Astrocyte (in vitro differentiated cells and primary cell): ENCODE measurements at regions not wholly inside any gene's neighbourhood (a gene's known extent, or its start where the extent isn't known, plus 50 kb on each side); places are given as distances from the start of the nearest gene placed in this dataset.

Experiments used
- DNase-seq: peaks from one replicate; pipeline ENCODE4 v3.0.0-alpha.2; 2010; ENCODE audit warnings: low read depth
- FAIRE-seq: peaks from 2 replicates; lab custom pipeline; 2011; peaks lifted over from hg19 to GRCh38; lab: Jason Lieb, UNC
- H2AFZ ChIP-seq: 2 replicates; pipeline ENCODE4 v1.6.0; 2012; ENCODE audit warnings: low read depth, low read length, inconsistent platforms
- H3K27ac ChIP-seq: 2 replicates; pipeline ENCODE4 v1.5.1; 2011; ENCODE audit warnings: low read depth, low read length, inconsistent platforms
- H3K27me3 ChIP-seq: 2 replicates; pipeline ENCODE4 v1.6.0; 2011; ENCODE audit warnings: low read length, inconsistent platforms; ENCODE audit not compliant: insufficient read depth
- H3K36me3 ChIP-seq: 2 replicates; pipeline ENCODE4 v1.5.1; 2011; ENCODE audit warnings: low read length, inconsistent platforms; ENCODE audit not compliant: insufficient read depth
- H3K4me1 ChIP-seq: 2 replicates; pipeline ENCODE4 v1.5.1; 2011; ENCODE audit warnings: low read length, inconsistent platforms; ENCODE audit not compliant: insufficient read depth
- H3K4me2 ChIP-seq: 2 replicates; pipeline ENCODE4 v1.6.0; 2012; ENCODE audit warnings: low read length, inconsistent platforms
- H3K4me3 ChIP-seq: 2 replicates; pipeline ENCODE4 v1.5.1; 2011; ENCODE audit warnings: low read depth, mild to moderate bottlenecking, low read length, inconsistent platforms; ENCODE audit not compliant: insufficient read depth
- H3K79me2 ChIP-seq: 2 replicates; pipeline ENCODE4 v1.6.0; 2012; ENCODE audit warnings: mild to moderate bottlenecking, low read length, inconsistent platforms; ENCODE audit not compliant: insufficient read depth
- H3K9ac ChIP-seq: 2 replicates; pipeline ENCODE4 v1.6.0; 2012; ENCODE audit warnings: mild to moderate bottlenecking, low read length, inconsistent platforms
- H3K9me3 ChIP-seq: 2 replicates; pipeline ENCODE4 v1.5.1; 2012; ENCODE audit warnings: low read depth, mild to moderate bottlenecking, low read length, inconsistent platforms; ENCODE audit not compliant: insufficient read depth
- H4K20me1 ChIP-seq: 2 replicates; pipeline ENCODE4 v1.6.0; 2012; ENCODE audit warnings: low read length, inconsistent platforms; ENCODE audit not compliant: insufficient read depth
- H3K27ac Mint-ChIP-seq: one replicate; pipeline ENCODE4 v1.8.0; 2021; ENCODE audit warnings: mild to moderate bottlenecking, mixed read lengths; ENCODE audit not compliant: unreplicated experiment
- H3K27me3 Mint-ChIP-seq: one replicate; pipeline ENCODE4 v1.8.0; 2021; ENCODE audit warnings: low read depth, mixed read lengths; ENCODE audit not compliant: unreplicated experiment
- H3K36me3 Mint-ChIP-seq: one replicate; pipeline ENCODE4 v1.8.0; 2021; ENCODE audit warnings: low read depth, mixed read lengths; ENCODE audit not compliant: unreplicated experiment
- H3K4me1 Mint-ChIP-seq: one replicate; pipeline ENCODE4 v1.8.0; 2021; ENCODE audit warnings: low read depth, mixed read lengths; ENCODE audit not compliant: unreplicated experiment
- H3K4me3 Mint-ChIP-seq: one replicate; pipeline ENCODE4 v1.8.0; 2021; ENCODE audit warnings: mild to moderate bottlenecking, moderate library complexity, mixed read lengths; ENCODE audit not compliant: unreplicated experiment
- H3K9me3 Mint-ChIP-seq: one replicate; pipeline ENCODE4 v1.8.0; 2021; ENCODE audit warnings: mild to moderate bottlenecking, mixed read lengths; ENCODE audit not compliant: unreplicated experiment
- CTCF ChIP-seq: IDR thresholded peaks from 2 replicates; pipeline ENCODE4 v1.5.1; 2011; ENCODE audit warnings: low read depth, mild to moderate bottlenecking, inconsistent platforms, low read length, moderate library complexity; ENCODE audit not compliant: insufficient read depth
- EZH2 ChIP-seq: IDR thresholded peaks from 2 replicates; pipeline ENCODE4 v1.6.1; 2012; ENCODE audit warnings: mild to moderate bottlenecking, low read length, inconsistent platforms; ENCODE audit not compliant: insufficient read depth

GRCh38 chr2:8039732-8040131 lies 642.1 kb upstream of the ID2 start:
- Mint-ChIP-seq H3K9me3 (peaks cover 2% of the 10 kb centered on the region), H3K4me3 (no peak overlapping the region), H3K36me3 (peaks cover 1% of the 10 kb centered on the region), H3K27me3 (peaks cover 8% of the 10 kb centered on the region), H3K4me1 (peaks cover 2% of the 10 kb centered on the region), H3K27ac (no peak overlapping the region)
- Histone ChIP-seq H3K27me3 (no peaks in the 10 kb centered on the region), H3K4me2 (no peak overlapping the region), H3K9ac (no peak overlapping the region), H3K79me2 (no peaks in the 10 kb centered on the region), H3K4me1 (no peaks in the 10 kb centered on the region), H3K27ac (no peak overlapping the region), H3K4me3 (no peak overlapping the region), H4K20me1 (no peaks in the 10 kb centered on the region), H2AFZ (no peak overlapping the region), H3K36me3 (no peaks in the 10 kb centered on the region), H3K9me3 (peaks cover 3% of the 10 kb centered on the region)
- FAIRE-seq: no peak
- no peak for DNase-seq
- no peak for TF ChIP-seq CTCF
- no peak for TF ChIP-seq EZH2

GRCh38 chr2:8043295-8043694 lies 638.6 kb upstream of the ID2 start:
- H3K9me3 ChIP-seq: peaks cover 3% of the 10 kb centered on the region
- H3K4me3 ChIP-seq: no peak overlapping the region
- H4K20me1 ChIP-seq: no peaks in the 10 kb centered on the region
- Mint-ChIP-seq H3K27ac (no peak overlapping the region), H3K9me3 (peaks cover 2% of the 10 kb centered on the region), H3K27me3 (peaks cover 13% of the 10 kb centered on the region), H3K36me3 (no peaks in the 10 kb centered on the region), H3K4me3 (no peak overlapping the region), H3K4me1 (peaks cover 2% of the 10 kb centered on the region)
- H3K9ac ChIP-seq: no peak overlapping the region
- no peaks in the 10 kb centered on the region for H3K36me3 ChIP-seq
- H3K27me3 ChIP-seq: no peaks in the 10 kb centered on the region
- no peaks in the 10 kb centered on the region for H3K4me1 ChIP-seq
- H3K4me2 ChIP-seq: no peak overlapping the region
- DNase-seq (no peak), FAIRE-seq (no peak)
- TF ChIP-seq EZH2: no peak
- TF ChIP-seq CTCF: no peak
- no peaks in the 10 kb centered on the region for H3K79me2 ChIP-seq
- no peak overlapping the region for H3K27ac ChIP-seq
- no peak overlapping the region for H2AFZ ChIP-seq

- H3K27ac Mint-ChIP-seq: no peak overlapping the region
- Histone ChIP-seq H3K4me3 (no peak overlapping the region), H3K4me2 (no peak overlapping the region), H3K9me3 (peaks cover 3% of the 10 kb centered on the region), H3K27me3 (no peaks in the 10 kb centered on the region), H3K4me1 (no peaks in the 10 kb centered on the region), H2AFZ (no peak overlapping the region), H4K20me1 (no peaks in the 10 kb centered on the region), H3K27ac (no peak overlapping the region), H3K9ac (no peak overlapping the region), H3K36me3 (no peaks in the 10 kb centered on the region), H3K79me2 (no peaks in the 10 kb centered on the region)
- TF ChIP-seq CTCF: no peak
- TF ChIP-seq EZH2: no peak
- FAIRE-seq: no peak
- DNase-seq: no peak
- no peaks in the 10 kb centered on the region for H3K4me1 Mint-ChIP-seq
- H3K9me3 Mint-ChIP-seq: peaks cover 2% of the 10 kb centered on the region
- no peak overlapping the region for H3K4me3 Mint-ChIP-seq
- H3K27me3 Mint-ChIP-seq: peaks cover 13% of the 10 kb centered on the region
- no peaks in the 10 kb centered on the region for H3K36me3 Mint-ChIP-seq
These were observed 637.7 kb upstream of the ID2 start for GRCh38 chr2:8044046-8044594.
